ENCODE measurements at regions not wholly inside any gene's neighbourhood (a gene's known extent, or its start where the extent isn't known, plus 50 kb on each side); places are given as distances from the start of the nearest gene placed in this dataset.

GRCh38 chr15:87689716-87690115 lies 566.8 kb downstream of the NTRK3 start:
- no peaks in the 10 kb centered on the region for H3K9me3 ChIP-seq
- TF ChIP-seq POLR2A (IDR thresholded peaks at IDR 0.05), result no peak
- no peak for TF ChIP-seq CTCF (IDR thresholded peaks at IDR 0.05)
- no peak for ATAC-seq

GRCh38 chr15:87687523-87687870 lies 569.0 kb downstream of the NTRK3 start:
- TF ChIP-seq POLR2A (IDR thresholded peaks at IDR 0.05) (no peak), CTCF (IDR thresholded peaks at IDR 0.05) (no peak)
- Histone ChIP-seq H3K27me3 (no peaks in the 10 kb centered on the region), H3K4me1 (no peaks in the 10 kb centered on the region), H3K9me3 (no peaks in the 10 kb centered on the region), H3K27ac (no peak overlapping the region), H3K4me3 (no peak overlapping the region), H3K36me3 (replicated peaks in 1 of 2; ENCODE audit: insufficient read depth in 1 of 2, low read depth in 2 of 2) (no peaks in the 10 kb centered on the region)
- intact Hi-C loops (cut with DNase I), result no loop called here
- 70 to 73% methylated on average over 7 of the region's 7 CpGs for WGBS, 2 donors
- DNase-seq (no peak), ATAC-seq (no peak)

More at GRCh38 chr15:87689716-87690115, 566.8 kb downstream of the NTRK3 start:
- no peaks in the 10 kb centered on the region for H3K4me1 ChIP-seq
- H3K27ac ChIP-seq, result no peak overlapping the region
- no peak overlapping the region for H3K4me3 ChIP-seq
- H3K36me3 ChIP-seq (replicated peaks in 1 of 2; ENCODE audit: insufficient read depth in 1 of 2, low read depth in 2 of 2), result no peaks in the 10 kb centered on the region
- intact Hi-C loops (cut with DNase I), result no loop called here
- 64% methylated on average over 1 of the region's 1 CpG for WGBS, 2 donors
- no peaks in the 10 kb centered on the region for H3K27me3 ChIP-seq
- DNase-seq, result no peak

GRCh38 chr15:87686841-87687522 lies 569.6 kb downstream of the NTRK3 start:
- H3K36me3 ChIP-seq (replicated peaks in 1 of 2; ENCODE audit: insufficient read depth in 1 of 2, low read depth in 2 of 2), result no peaks in the 10 kb centered on the region
- H3K27me3 ChIP-seq, result no peaks in the 10 kb centered on the region
- intact Hi-C loops (cut with DNase I), result no loop called here
- H3K4me3 ChIP-seq, result no peak overlapping the region
- ATAC-seq (no peak), DNase-seq (no peak)
- H3K9me3 ChIP-seq, result no peaks in the 10 kb centered on the region
- TF ChIP-seq POLR2A (IDR thresholded peaks at IDR 0.05), result no peak
- TF ChIP-seq CTCF (IDR thresholded peaks at IDR 0.05), result no peak
- WGBS, 2 donors, result 68 to 74% methylated on average over 4 of the region's 4 CpGs
- no peaks in the 10 kb centered on the region for H3K4me1 ChIP-seq
- no peak overlapping the region for H3K27ac ChIP-seq

GRCh38 chr15:87686339-87686738 lies 570.2 kb downstream of the NTRK3 start:
- H3K9me3 ChIP-seq, result no peaks in the 10 kb centered on the region
- 36 to 53% methylated on average over 5 of the region's 5 CpGs for WGBS, 2 donors
- H3K36me3 ChIP-seq (replicated peaks in 1 of 2; ENCODE audit: insufficient read depth in 1 of 2, low read depth in 2 of 2), result no peaks in the 10 kb centered on the region
- H3K27me3 ChIP-seq, result no peaks in the 10 kb centered on the region
- ATAC-seq, result no peak
- H3K27ac ChIP-seq, result no peak overlapping the region
- no peak for DNase-seq
- no peak overlapping the region for H3K4me3 ChIP-seq
- no peaks in the 10 kb centered on the region for H3K4me1 ChIP-seq
- TF ChIP-seq CTCF (IDR thresholded peaks at IDR 0.05), result no peak
- TF ChIP-seq POLR2A (IDR thresholded peaks at IDR 0.05), result no peak
- intact Hi-C loops (cut with DNase I), result no loop called here

- no peak for ATAC-seq
- no peak overlapping the region for H3K27ac ChIP-seq
- 32 to 50% methylated on average over 1 of the region's 1 CpG for WGBS, 2 donors
- TF ChIP-seq CTCF (IDR thresholded peaks at IDR 0.05), result no peak
- no peak for TF ChIP-seq POLR2A (IDR thresholded peaks at IDR 0.05)
- no peak for DNase-seq
- intact Hi-C loops (cut with DNase I), result no loop called here
- H3K36me3 ChIP-seq (replicated peaks in 1 of 2; ENCODE audit: insufficient read depth in 1 of 2, low read depth in 2 of 2), result no peaks in the 10 kb centered on the region
- no peaks in the 10 kb centered on the region for H3K9me3 ChIP-seq
- H3K4me1 ChIP-seq, result no peaks in the 10 kb centered on the region
- no peaks in the 10 kb centered on the region for H3K27me3 ChIP-seq
- no peak overlapping the region for H3K4me3 ChIP-seq
Measured at GRCh38 chr15:87682527-87682926, 574.0 kb downstream of the NTRK3 start.

Data from body of pancreas (tissue), 4 donors.